ENCODE measurements at regions not wholly inside any gene's neighbourhood (a gene's known extent, or its start where the extent isn't known, plus 50 kb on each side); places are given as distances from the start of the nearest gene placed in this dataset.

DNA sequence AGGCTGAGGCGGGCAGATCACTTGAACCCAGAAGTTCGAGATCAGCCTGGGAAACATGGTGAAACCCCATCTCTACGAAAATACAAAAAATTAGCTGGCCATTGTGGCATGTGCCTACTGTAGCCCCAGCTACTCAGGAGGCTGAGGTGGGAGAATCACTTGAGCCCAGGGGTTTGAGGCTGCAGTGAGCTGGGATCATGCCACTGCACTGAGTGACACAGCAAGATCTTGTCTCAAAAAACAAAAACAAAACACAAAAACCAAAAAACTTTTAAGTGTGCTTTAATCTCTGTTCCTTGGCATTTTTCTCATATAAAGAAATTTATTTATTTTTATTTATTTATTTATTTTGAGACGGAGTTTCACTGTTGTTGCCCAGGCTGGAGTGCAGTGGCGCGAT lies 208.2 kb downstream of the URB2 start:
- TF ChIP-seq, protein P1, sequence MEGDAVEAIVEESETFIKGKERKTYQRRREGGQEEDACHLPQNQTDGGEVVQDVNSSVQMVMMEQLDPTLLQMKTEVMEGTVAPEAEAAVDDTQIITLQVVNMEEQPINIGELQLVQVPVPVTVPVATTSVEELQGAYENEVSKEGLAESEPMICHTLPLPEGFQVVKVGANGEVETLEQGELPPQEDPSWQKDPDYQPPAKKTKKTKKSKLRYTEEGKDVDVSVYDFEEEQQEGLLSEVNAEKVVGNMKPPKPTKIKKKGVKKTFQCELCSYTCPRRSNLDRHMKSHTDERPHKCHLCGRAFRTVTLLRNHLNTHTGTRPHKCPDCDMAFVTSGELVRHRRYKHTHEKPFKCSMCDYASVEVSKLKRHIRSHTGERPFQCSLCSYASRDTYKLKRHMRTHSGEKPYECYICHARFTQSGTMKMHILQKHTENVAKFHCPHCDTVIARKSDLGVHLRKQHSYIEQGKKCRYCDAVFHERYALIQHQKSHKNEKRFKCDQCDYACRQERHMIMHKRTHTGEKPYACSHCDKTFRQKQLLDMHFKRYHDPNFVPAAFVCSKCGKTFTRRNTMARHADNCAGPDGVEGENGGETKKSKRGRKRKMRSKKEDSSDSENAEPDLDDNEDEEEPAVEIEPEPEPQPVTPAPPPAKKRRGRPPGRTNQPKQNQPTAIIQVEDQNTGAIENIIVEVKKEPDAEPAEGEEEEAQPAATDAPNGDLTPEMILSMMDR (IDR thresholded peaks at IDR 0.05): no peak
- TF ChIP-seq POLR2AphosphoS5 (IDR thresholded peaks at IDR 0.05) (no peak), POLR2A (IDR thresholded peaks at IDR 0.05) (no peak)
